PC-3 (cell line): ENCODE measurements at regions not wholly inside any gene's neighbourhood (a gene's known extent, or its start where the extent isn't known, plus 50 kb on each side); places are given as distances from the start of the nearest gene placed in this dataset.

Experiments
- ATAC-seq: fragments of 200-7000 bp; cut with Tn5 transposase; 2 replicates; pipeline ENCODE4 v1.9.1; 2020; ENCODE audit warnings: mild to moderate bottlenecking, moderate library complexity
- BruUV-seq: library from RNA; stranded (reverse); fragments of 400-500 nt; replicated peaks from 2 replicates; lab custom pipeline; 2021; lab: Mats Ljungman, UMichigan
- CTCF ChIA-PET: fragments of 300-600 bp; sonication (Branson Sonifier 250); formaldehyde crosslinking; loops from one replicate; lab custom pipeline; 2022; ENCODE audit warnings: antibody characterized with exemption; lab: Charles Lee
- POLR2A ChIA-PET: fragments of 300-600 bp; sonication (Branson Sonifier 250); formaldehyde crosslinking; loops from one replicate; lab custom pipeline; 2022; ENCODE audit warnings: antibody characterized with exemption; ENCODE audit not compliant: unreplicated experiment; lab: Charles Lee
- DNase-seq: peaks from one replicate; pipeline ENCODE4 v3.0.0-alpha.2; 2015
- H2AFZ ChIP-seq: fragments of 300-600 bp; sonication (generic); 2 replicates; pipeline ENCODE4 v1.6.0; 2016; ENCODE audit warnings: antibody characterized with exemption, low read length
- H3F3A ChIP-seq: fragments of 300-600 bp; sonication (generic); one replicate; pipeline ENCODE4 v1.6.0; 2017; ENCODE audit warnings: antibody characterized with exemption, low read length, control low read depth, mild to moderate bottlenecking; ENCODE audit not compliant: unreplicated experiment
- H3K27ac ChIP-seq: fragments of 300-600 bp; sonication (generic); 2 replicates; pipeline ENCODE4 v1.5.1; 2016; ENCODE audit warnings: mild to moderate bottlenecking, low read length
- H3K27me3 ChIP-seq: fragments of 300-600 bp; sonication (generic); 2 replicates; pipeline ENCODE4 v1.6.1; 2016; ENCODE audit warnings: low read length, mixed read lengths
- H3K36me3 ChIP-seq: fragments of 300-600 bp; sonication (generic); 2 replicates; pipeline ENCODE4 v1.6.1; 2016; ENCODE audit warnings: low read depth, mixed run types, low read length, mixed read lengths
- H3K4me1 ChIP-seq: fragments of 300-600 bp; sonication (generic); 2 replicates; pipeline ENCODE4 v1.5.1; 2016; ENCODE audit warnings: low read length; ENCODE audit not compliant: insufficient read depth
- H3K4me2 ChIP-seq: fragments of 300-600 bp; sonication (generic); 2 replicates; pipeline ENCODE4 v1.6.0; 2016; ENCODE audit warnings: low read length
- H3K4me3 ChIP-seq: fragments of 300-600 bp; sonication (generic); 2 replicates; pipeline ENCODE4 v1.5.1; 2016; ENCODE audit warnings: mild to moderate bottlenecking, low read length, mixed read lengths
- H3K79me2 ChIP-seq: fragments of 300-600 bp; sonication (generic); 2 replicates; pipeline ENCODE4 v1.6.1; 2017; ENCODE audit warnings: low read length, mixed read lengths
- H3K9ac ChIP-seq: fragments of 300-600 bp; sonication (generic); 2 replicates; pipeline ENCODE4 v1.6.0; 2016; ENCODE audit warnings: mild to moderate bottlenecking, low read length
- H3K9me2 ChIP-seq: fragments of 300-600 bp; sonication (generic); replicated peaks from 2 replicates; pipeline ENCODE4 v1.6.1; 2016; ENCODE audit warnings: mixed run types, low read length, mixed read lengths
- H3K9me3 ChIP-seq: fragments of 300-600 bp; sonication (generic); 2 replicates; pipeline ENCODE4 v1.6.1; 2016; ENCODE audit warnings: low read length, mixed read lengths
- H4K20me1 ChIP-seq: fragments of 300-600 bp; sonication (generic); 2 replicates; pipeline ENCODE4 v1.6.1; 2016; ENCODE audit warnings: low read length, mixed read lengths
- EZH2 ChIP-seq: fragments of 300-600 bp; sonication (generic); IDR thresholded peaks from one replicate; pipeline ENCODE4 v1.6.1; 2017; ENCODE audit warnings: antibody characterized with exemption, mild to moderate bottlenecking, low read length; ENCODE audit not compliant: unreplicated experiment
- EZH2phosphoT487 ChIP-seq: fragments of 300-600 bp; sonication (generic); IDR thresholded peaks from 2 replicates; pipeline ENCODE4 v1.6.1; 2018; ENCODE audit warnings: mild to moderate bottlenecking, antibody characterized with exemption, low read length, borderline replicate concordance
- intact Hi-C: fragments of 100-400 bp; cut with micrococcal nuclease; formaldehyde crosslinking; loops from 2 replicates; pipeline ENCODE4 v1.9.0; 2023
- TF ChIP-seq, protein P1 (sequence below): fragments of 300-600 bp; sonication (generic); conservative IDR thresholded peaks from 2 replicates; pipeline ENCODE4 v1.5.1; 2017; ENCODE audit warnings: antibody characterized with exemption, low read depth, mild to moderate bottlenecking, low read length

DNA sequence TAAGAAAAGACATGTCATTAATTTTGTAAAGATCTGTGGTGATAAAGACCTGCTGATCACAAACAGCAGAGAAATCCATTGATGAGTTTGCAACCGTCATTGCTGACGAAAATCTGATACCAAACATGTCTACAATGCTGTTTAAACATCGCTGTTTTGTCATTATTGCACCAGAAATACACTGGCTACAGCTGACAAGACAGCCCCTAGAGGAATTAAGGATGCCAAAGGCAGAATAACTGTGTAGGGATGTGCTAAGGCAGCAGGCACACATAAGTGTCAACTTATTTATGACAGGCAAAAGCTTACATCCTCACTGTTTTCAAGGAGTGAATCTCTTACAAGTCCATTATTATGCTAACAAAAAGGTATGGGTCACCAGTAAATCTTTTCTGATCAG lies 439.3 kb downstream of the TLE1 start:
- no peaks in the 10 kb centered on the region for H4K20me1 ChIP-seq
- no peak for TF ChIP-seq EZH2phosphoT487
- TF ChIP-seq EZH2: no peak
- TF ChIP-seq, protein P1, sequence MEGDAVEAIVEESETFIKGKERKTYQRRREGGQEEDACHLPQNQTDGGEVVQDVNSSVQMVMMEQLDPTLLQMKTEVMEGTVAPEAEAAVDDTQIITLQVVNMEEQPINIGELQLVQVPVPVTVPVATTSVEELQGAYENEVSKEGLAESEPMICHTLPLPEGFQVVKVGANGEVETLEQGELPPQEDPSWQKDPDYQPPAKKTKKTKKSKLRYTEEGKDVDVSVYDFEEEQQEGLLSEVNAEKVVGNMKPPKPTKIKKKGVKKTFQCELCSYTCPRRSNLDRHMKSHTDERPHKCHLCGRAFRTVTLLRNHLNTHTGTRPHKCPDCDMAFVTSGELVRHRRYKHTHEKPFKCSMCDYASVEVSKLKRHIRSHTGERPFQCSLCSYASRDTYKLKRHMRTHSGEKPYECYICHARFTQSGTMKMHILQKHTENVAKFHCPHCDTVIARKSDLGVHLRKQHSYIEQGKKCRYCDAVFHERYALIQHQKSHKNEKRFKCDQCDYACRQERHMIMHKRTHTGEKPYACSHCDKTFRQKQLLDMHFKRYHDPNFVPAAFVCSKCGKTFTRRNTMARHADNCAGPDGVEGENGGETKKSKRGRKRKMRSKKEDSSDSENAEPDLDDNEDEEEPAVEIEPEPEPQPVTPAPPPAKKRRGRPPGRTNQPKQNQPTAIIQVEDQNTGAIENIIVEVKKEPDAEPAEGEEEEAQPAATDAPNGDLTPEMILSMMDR: no peak
- H3K36me3 ChIP-seq: no peaks in the 10 kb centered on the region
- no peaks in the 10 kb centered on the region for H3K9me2 ChIP-seq
- DNase-seq (no peak), ATAC-seq (no peak)
- H2AFZ ChIP-seq: no peak overlapping the region
- intact Hi-C loops: no loop called here
- no peak overlapping the region for H3K27ac ChIP-seq
- H3K4me3 ChIP-seq: no peak overlapping the region
- no peak overlapping the region for H3K4me2 ChIP-seq
- H3K27me3 ChIP-seq: no peaks in the 10 kb centered on the region
- POLR2A ChIA-PET: interaction anchor here (0.5 kb wide), 1 partner anchor 18 kb away, joined by 3 read pairs; no protein-coding TSS in a partner anchor
- H3K79me2 ChIP-seq: no peaks in the 10 kb centered on the region
- BruUV-seq: no TSS peak
- no peaks in the 10 kb centered on the region for H3K4me1 ChIP-seq
- H3K9ac ChIP-seq: no peak overlapping the region
- no peaks in the 10 kb centered on the region for H3F3A ChIP-seq
- H3K9me3 ChIP-seq: no peaks in the 10 kb centered on the region
- CTCF ChIA-PET: no interaction called here

DNA sequence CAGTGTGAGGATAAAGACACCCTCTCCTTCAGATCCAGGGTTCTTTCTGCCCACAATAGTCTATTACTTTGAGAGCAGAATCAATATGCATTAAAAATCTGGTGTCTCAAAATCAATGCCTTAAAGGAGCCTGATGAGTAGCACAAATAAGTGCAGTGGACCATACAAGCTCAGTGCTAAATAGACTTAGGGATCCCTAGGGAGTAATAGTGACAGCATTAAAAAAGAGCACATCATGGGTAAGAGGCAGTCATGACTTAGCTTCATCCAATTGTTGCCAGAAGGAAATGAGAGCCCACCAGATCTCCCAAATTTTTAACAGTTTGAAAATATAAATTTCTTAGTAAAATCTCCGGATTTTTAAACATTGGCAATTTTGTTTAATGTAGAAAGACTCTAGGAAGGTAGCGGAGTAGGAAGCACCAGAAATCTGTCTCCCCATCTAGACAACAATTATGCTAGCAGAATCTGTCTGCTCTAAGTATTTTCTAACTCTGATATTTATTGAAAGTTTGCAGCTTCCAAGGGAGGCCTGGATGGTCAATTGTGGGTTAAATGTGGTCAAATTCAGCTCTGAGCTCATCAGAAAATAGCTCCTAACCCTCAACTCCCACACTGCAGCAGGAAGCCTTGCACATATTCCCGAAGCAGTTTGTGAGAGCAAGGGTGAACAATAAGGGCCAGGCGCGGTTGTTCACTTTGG lies 443.9 kb downstream of the TLE1 start:
- BruUV-seq: no TSS peak
- Histone ChIP-seq H2AFZ (no peak overlapping the region), H3K4me3 (no peak overlapping the region), H4K20me1 (no peaks in the 10 kb centered on the region), H3K27ac (no peak overlapping the region), H3K36me3 (no peaks in the 10 kb centered on the region), H3K9me3 (no peaks in the 10 kb centered on the region), H3K9ac (no peak overlapping the region), H3K4me1 (no peaks in the 10 kb centered on the region), H3K79me2 (no peaks in the 10 kb centered on the region), H3K27me3 (no peaks in the 10 kb centered on the region), H3K4me2 (no peak overlapping the region), H3K9me2 (no peaks in the 10 kb centered on the region), H3F3A (no peaks in the 10 kb centered on the region)
- no peak for ATAC-seq
- DNase-seq: no peak
- ChIA-PET POLR2A (no interaction called here), CTCF (no interaction called here)
- intact Hi-C loops: no loop called here
- no peak for TF ChIP-seq EZH2
- TF ChIP-seq, protein P1: no peak

- no peaks in the 10 kb centered on the region for H3F3A ChIP-seq
- CTCF ChIA-PET: no interaction called here
- intact Hi-C loops: no loop called here
- DNase-seq (no peak), ATAC-seq (no peak)
- H3K36me3 ChIP-seq: no peaks in the 10 kb centered on the region
- no peaks in the 10 kb centered on the region for H3K79me2 ChIP-seq
- BruUV-seq: no TSS peak
- H4K20me1 ChIP-seq: no peaks in the 10 kb centered on the region
- no peaks in the 10 kb centered on the region for H3K4me1 ChIP-seq
- TF ChIP-seq EZH2 (no peak), EZH2phosphoT487 (no peak)
- TF ChIP-seq, protein P1: no peak
- H3K4me2 ChIP-seq: no peak overlapping the region
- POLR2A ChIA-PET: no interaction called here
- H2AFZ ChIP-seq: no peak overlapping the region
- no peaks in the 10 kb centered on the region for H3K9me3 ChIP-seq
- H3K4me3 ChIP-seq: no peak overlapping the region
- no peak overlapping the region for H3K27ac ChIP-seq
- no peaks in the 10 kb centered on the region for H3K27me3 ChIP-seq
- no peak overlapping the region for H3K9ac ChIP-seq
- H3K9me2 ChIP-seq: no peaks in the 10 kb centered on the region
Observed at GRCh38 chr9:81244631-81245030, 444.7 kb downstream of the TLE1 start.
